ENCODE measurements at regions not wholly inside any gene's neighbourhood (a gene's known extent, or its start where the extent isn't known, plus 50 kb on each side); places are given as distances from the start of the nearest gene placed in this dataset.

GRCh38 chr10:78893217-78893616, 175.5 kb upstream of the ZMIZ1 start:
- Mint-ChIP-seq H3K27ac (no peak overlapping the region), H3K4me1 (no peaks in the 10 kb centered on the region), H3K4me3 (no peak overlapping the region), H3K9me3 (ENCODE audit: insufficient read depth) (no peaks in the 10 kb centered on the region), H3K27me3 (peaks cover 19% of the 10 kb centered on the region)
- Histone ChIP-seq H3K27ac (ENCODE audit: low read length in 2 of 2) (no peak overlapping the region), H3K4me2 (replicated peaks; ENCODE audit: low read depth, low read length, poor library complexity, severe bottlenecking) (no peak overlapping the region), H2AFZ (ENCODE audit: insufficient read depth, low read depth, low read length, poor library complexity, severe bottlenecking) (no peak overlapping the region), H3K4me3 (ENCODE audit: control extremely low read depth in 1 of 5, extremely low read depth in 1 of 5, insufficient read depth in 1 of 5, low read depth in 2 of 5, low read length in 4 of 5) (no peak overlapping the region), H3K27me3 (replicated peaks in 1 of 4; ENCODE audit: control extremely low read depth in 1 of 4, control insufficient read depth in 3 of 4, insufficient read depth in 4 of 4, low read length in 3 of 4) (peaks cover 0 to 5% (median 0%) of the 10 kb centered on the region in 4 experiments), H3K79me2 (ENCODE audit: control insufficient read depth, insufficient read depth, low read length) (no peaks in the 10 kb centered on the region), H3K9me3 (ENCODE audit: control extremely low read depth in 1 of 3, control insufficient read depth in 2 of 3, insufficient read depth in 1 of 3, low read length in 2 of 3) (peaks cover 0 to under 1% (median 0%) of the 10 kb centered on the region in 3 donors), H3K9ac (ENCODE audit: low read length) (no peak overlapping the region), H3K4me1 (ENCODE audit: control insufficient read depth in 2 of 2, insufficient read depth in 2 of 2, low read length in 2 of 2) (no peaks in the 10 kb centered on the region), H3K36me3 (replicated peaks in 1 of 2; ENCODE audit: control extremely low read depth in 1 of 2, control insufficient read depth in 1 of 2, extremely low read depth in 1 of 2, insufficient read depth in 2 of 2, low read length in 1 of 2) (no peaks in the 10 kb centered on the region), H4K20me1 (ENCODE audit: control insufficient read depth, insufficient read depth, low read length, poor library complexity, severe bottlenecking) (no peaks in the 10 kb centered on the region)
- intact Hi-C loops (cut with micrococcal nuclease): no loop called here
- CTCF ChIA-PET: no interaction called here
- TF ChIP-seq EZH2 (IDR thresholded peaks at IDR 0.05; ENCODE audit: borderline replicate concordance, insufficient read depth, low read depth, low read length, poor library complexity, severe bottlenecking) (no peak), CTCF (IDR thresholded peaks at IDR 0.05) (no peak)
- POLR2A ChIA-PET: no interaction called here
- ATAC-seq (ENCODE audit: low read depth): no peak
- no peak for DNase-seq
- WGBS (ENCODE audit: insufficient coverage): 84% methylated on average over 4 of the region's 5 CpGs

DNA sequence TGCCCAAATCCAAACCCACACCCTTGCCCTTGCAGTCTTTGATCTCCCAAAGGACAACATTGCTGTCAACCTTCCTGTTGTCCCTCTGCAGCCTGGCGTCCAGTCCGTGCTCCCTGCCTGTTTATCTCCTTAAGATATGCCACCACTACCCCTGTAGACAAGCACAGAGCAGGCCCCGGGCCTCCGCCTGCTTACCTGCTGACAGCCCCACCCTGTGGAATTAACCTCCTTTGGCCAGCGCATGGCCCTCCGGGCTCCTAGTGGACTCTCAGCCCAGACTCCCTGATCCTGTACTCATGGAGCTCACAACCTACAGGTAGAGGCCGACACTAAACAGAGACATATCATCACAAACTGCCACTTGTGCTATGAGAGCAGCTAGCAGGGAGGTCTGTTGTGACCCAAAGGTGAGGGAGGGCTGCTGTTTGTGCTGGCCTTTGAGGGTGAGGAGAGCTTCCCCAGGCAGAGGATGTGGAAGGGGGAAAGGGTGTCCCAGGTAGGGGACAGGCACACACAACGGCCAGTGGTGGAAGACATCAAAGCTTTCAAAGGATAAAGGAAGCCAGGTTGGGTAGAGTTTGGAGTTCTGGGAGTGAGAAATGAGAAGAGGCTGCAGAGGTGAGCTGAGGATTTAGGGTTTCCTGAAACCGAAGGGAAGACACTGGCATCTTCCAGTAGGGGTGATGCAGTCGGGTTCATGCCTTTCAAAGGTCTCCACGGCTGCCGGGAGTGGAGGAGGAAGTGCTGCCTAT, 174.5 kb upstream of the ZMIZ1 start:
- Histone ChIP-seq H3K4me2 (replicated peaks; ENCODE audit: low read depth, low read length, poor library complexity, severe bottlenecking) (no peak overlapping the region), H4K20me1 (ENCODE audit: control insufficient read depth, insufficient read depth, low read length, poor library complexity, severe bottlenecking) (no peaks in the 10 kb centered on the region), H3K4me1 (ENCODE audit: control insufficient read depth in 2 of 2, insufficient read depth in 2 of 2, low read length in 2 of 2) (no peaks in the 10 kb centered on the region), H3K4me3 (ENCODE audit: control extremely low read depth in 1 of 5, extremely low read depth in 1 of 5, insufficient read depth in 1 of 5, low read depth in 2 of 5, low read length in 4 of 5) (no peak overlapping the region), H3K9ac (ENCODE audit: low read length) (no peak overlapping the region), H3K27me3 (replicated peaks in 1 of 4; ENCODE audit: control extremely low read depth in 1 of 4, control insufficient read depth in 3 of 4, insufficient read depth in 4 of 4, low read length in 3 of 4) (peaks cover 0 to 5% (median 0%) of the 10 kb centered on the region in 4 experiments), H3K9me3 (ENCODE audit: control extremely low read depth in 1 of 3, control insufficient read depth in 2 of 3, insufficient read depth in 1 of 3, low read length in 2 of 3) (peaks cover 0 to 6% (median 0%) of the 10 kb centered on the region in 3 donors), H3K27ac (ENCODE audit: low read length in 2 of 2) (no peak overlapping the region), H2AFZ (ENCODE audit: insufficient read depth, low read depth, low read length, poor library complexity, severe bottlenecking) (no peak overlapping the region), H3K79me2 (ENCODE audit: control insufficient read depth, insufficient read depth, low read length) (no peaks in the 10 kb centered on the region), H3K36me3 (replicated peaks in 1 of 2; ENCODE audit: control extremely low read depth in 1 of 2, control insufficient read depth in 1 of 2, extremely low read depth in 1 of 2, insufficient read depth in 2 of 2, low read length in 1 of 2) (no peaks in the 10 kb centered on the region)
- POLR2A ChIA-PET: no interaction called here
- Mint-ChIP-seq H3K27me3 (peaks cover 18% of the 10 kb centered on the region), H3K4me1 (no peaks in the 10 kb centered on the region), H3K27ac (no peak overlapping the region), H3K9me3 (ENCODE audit: insufficient read depth) (no peaks in the 10 kb centered on the region), H3K4me3 (no peak overlapping the region)
- CTCF ChIA-PET: no interaction called here
- WGBS (ENCODE audit: insufficient coverage): 89% methylated on average over 11 of the region's 12 CpGs
- intact Hi-C loops (cut with micrococcal nuclease): no loop called here
- ATAC-seq (ENCODE audit: low read depth) (no peak), DNase-seq (no peak)
- TF ChIP-seq CTCF (IDR thresholded peaks at IDR 0.05): no peak
- no peak for TF ChIP-seq EZH2 (IDR thresholded peaks at IDR 0.05; ENCODE audit: borderline replicate concordance, insufficient read depth, low read depth, low read length, poor library complexity, severe bottlenecking)
